IMR-90 (cell line): ENCODE measurements at regions not wholly inside any gene's neighbourhood (a gene's known extent, or its start where the extent isn't known, plus 50 kb on each side); places are given as distances from the start of the nearest gene placed in this dataset.
A peak's percentile ranks its signal among the peaks of the same experiment; 100 is the strongest.

ENCODE experiments used
- ATAC-seq: fragments of 200-7000 bp; cut with Tn5 transposase; 2 replicates; pipeline ENCODE4 v1.9.1; 2020; ENCODE audit warnings: low read depth, mild to moderate bottlenecking, moderate library complexity
- BruUV-seq: library from RNA; stranded (reverse); fragments of 400-500 nt; replicated peaks from 2 replicates; lab custom pipeline; 2021; lab: Mats Ljungman, UMichigan
- CTCF ChIA-PET: fragments of 300-600 bp; formaldehyde crosslinking; extraction: SDS; loops from one replicate; lab custom pipeline; 2021; ENCODE audit warnings: antibody characterized with exemption; lab: Yijun Ruan, JAX
- POLR2A ChIA-PET: fragments of 300-600 bp; sonication (Branson Sonifier 250); formaldehyde crosslinking; loops from one replicate; lab custom pipeline; 2022; ENCODE audit warnings: antibody characterized with exemption; ENCODE audit not compliant: unreplicated experiment; lab: Charles Lee
- DNase-seq: peaks from one replicate; pipeline ENCODE4 v3.0.0; 2013
- H2AFZ ChIP-seq: replicated peaks from 2 replicates; pipeline ENCODE3; 2013; ENCODE audit warnings: low read length, mild to moderate bottlenecking; ENCODE audit not compliant: poor library complexity
- H2AK5ac ChIP-seq: 2 replicates; pipeline ENCODE4 v1.6.1; 2013; ENCODE audit warnings: low read depth, low read length, inconsistent platforms
- H2AK9ac ChIP-seq: replicated peaks from 2 replicates; pipeline ENCODE3; 2013; ENCODE audit warnings: mild to moderate bottlenecking, low read depth, low read length, moderate library complexity; ENCODE audit not compliant: poor library complexity
- H2BK120ac ChIP-seq: 2 replicates; pipeline ENCODE4 v1.6.1; 2013; ENCODE audit warnings: low read depth, low read length, inconsistent platforms
- H2BK15ac ChIP-seq: 3 replicates; pipeline ENCODE4 v1.6.1; 2013; ENCODE audit warnings: low read depth, low read length, inconsistent platforms
- H2BK20ac ChIP-seq: 2 replicates; pipeline ENCODE4 v1.6.1; 2013; ENCODE audit warnings: low read depth, mild to moderate bottlenecking, inconsistent platforms, low read length, moderate library complexity
- H2BK5ac ChIP-seq: 2 replicates; pipeline ENCODE4 v1.6.1; 2013; ENCODE audit warnings: mild to moderate bottlenecking, low read depth, low read length, inconsistent platforms; ENCODE audit not compliant: poor library complexity, severe bottlenecking
- H3K14ac ChIP-seq: replicated peaks from 2 replicates; pipeline ENCODE4 v1.6.1; 2013; ENCODE audit warnings: low read depth, low read length, inconsistent platforms
- H3K18ac ChIP-seq: 2 replicates; pipeline ENCODE4 v1.6.1; 2013; ENCODE audit warnings: low read depth, low read length, control low read depth
- H3K23ac ChIP-seq: 2 replicates; pipeline ENCODE4 v1.6.1; 2013; ENCODE audit warnings: low read depth, low read length, inconsistent platforms
- H3K27ac ChIP-seq: 2 replicates; pipeline ENCODE4 v1.5.1; 2013; ENCODE audit warnings: mild to moderate bottlenecking, control low read depth, low read length; ENCODE audit not compliant: insufficient read depth
- H3K27me3 ChIP-seq: 2 replicates; pipeline ENCODE4 v1.6.1; 2013; ENCODE audit warnings: low read length; ENCODE audit not compliant: control insufficient read depth, insufficient read depth
- H3K36me3 ChIP-seq: 2 replicates; pipeline ENCODE4 v1.6.1; 2013; ENCODE audit warnings: low read length, mixed read lengths; ENCODE audit not compliant: control insufficient read depth, insufficient read depth
- H3K4ac ChIP-seq: 2 replicates; pipeline ENCODE4 v1.6.1; 2013; ENCODE audit warnings: low read depth, low read length, inconsistent platforms
- H3K4me1 ChIP-seq: 2 replicates; pipeline ENCODE4 v1.6.1; 2013; ENCODE audit warnings: low read length, mixed read lengths; ENCODE audit not compliant: control insufficient read depth, insufficient read depth
- H3K4me2 ChIP-seq: 2 replicates; pipeline ENCODE4 v1.6.1; 2013; ENCODE audit warnings: low read depth, mild to moderate bottlenecking, control low read depth, low read length, moderate library complexity
- H3K4me3 ChIP-seq: 2 replicates; pipeline ENCODE4 v1.5.1; 2013; ENCODE audit warnings: low read depth, mild to moderate bottlenecking, control low read depth, low read length, moderate library complexity; ENCODE audit not compliant: insufficient read depth
- H3K56ac ChIP-seq: 2 replicates; pipeline ENCODE4 v1.6.1; 2013; ENCODE audit warnings: low read length, inconsistent platforms; ENCODE audit not compliant: insufficient read depth; ENCODE audit errors: extremely low read depth
- H3K79me1 ChIP-seq, 2 experiments: 2 replicates each; pipeline ENCODE4 v1.6.1; 2013; ENCODE audit warnings: low read length in 2 of 2, inconsistent platforms in 1 of 2, low read depth in 1 of 2
- H3K9ac ChIP-seq: 2 replicates; pipeline ENCODE4 v1.6.1; 2013; ENCODE audit warnings: low read depth, low read length, control low read depth
- H3K9me1 ChIP-seq: 2 replicates; pipeline ENCODE4 v1.6.1; 2013; ENCODE audit warnings: low read length, inconsistent platforms; ENCODE audit not compliant: insufficient read depth
- H3K9me3 ChIP-seq: 2 replicates; pipeline ENCODE4 v1.6.1; 2013; ENCODE audit warnings: low read length; ENCODE audit not compliant: control insufficient read depth, insufficient read depth
- H4K20me1 ChIP-seq: 2 replicates; pipeline ENCODE4 v1.6.1; 2013; ENCODE audit warnings: low read length, inconsistent platforms; ENCODE audit not compliant: insufficient read depth
- H4K5ac ChIP-seq: 2 replicates; pipeline ENCODE4 v1.6.1; 2013; ENCODE audit warnings: mild to moderate bottlenecking, low read depth, low read length, control low read depth
- H4K8ac ChIP-seq, 2 experiments: 2 replicates each; pipeline ENCODE4 v1.6.1; 2013; ENCODE audit warnings: low read depth in 2 of 2, low read length in 2 of 2, control low read depth in 1 of 2, inconsistent platforms in 1 of 2
- H4K91ac ChIP-seq: 2 replicates; pipeline ENCODE4 v1.6.1; 2013; ENCODE audit warnings: low read depth, low read length, inconsistent platforms; ENCODE audit not compliant: insufficient read depth
- MAFK ChIP-seq: IDR thresholded peaks from 2 replicates; pipeline ENCODE4 v1.6.1; 2012; ENCODE audit warnings: low read depth, low read length, improper control_type of control experiment
- RFX5 ChIP-seq: IDR thresholded peaks from 2 replicates; pipeline ENCODE4 v1.8.0; 2012; ENCODE audit warnings: low read depth, mild to moderate bottlenecking, low read length, moderate library complexity
- dilution Hi-C: fragments of 300-500 bp; cut with HindIII; formaldehyde crosslinking; loops from one replicate; pipeline ENCODE4 v1.14.3; 2018; ENCODE audit warnings: low sequenced_read_pairs; ENCODE audit not compliant: unreplicated experiment
- in situ Hi-C: fragments of 300-500 bp; cut with MboI; formaldehyde crosslinking; loops from 3 replicates; pipeline ENCODE4 v1.14.3; 2019; ENCODE audit warnings: low sequenced_read_pairs, inconsistent platforms, mixed read lengths
- intact Hi-C: fragments of 100-400 bp; cut with micrococcal nuclease; formaldehyde crosslinking; loops from 2 replicates; pipeline ENCODE4 v1.10.0; 2022

DNA sequence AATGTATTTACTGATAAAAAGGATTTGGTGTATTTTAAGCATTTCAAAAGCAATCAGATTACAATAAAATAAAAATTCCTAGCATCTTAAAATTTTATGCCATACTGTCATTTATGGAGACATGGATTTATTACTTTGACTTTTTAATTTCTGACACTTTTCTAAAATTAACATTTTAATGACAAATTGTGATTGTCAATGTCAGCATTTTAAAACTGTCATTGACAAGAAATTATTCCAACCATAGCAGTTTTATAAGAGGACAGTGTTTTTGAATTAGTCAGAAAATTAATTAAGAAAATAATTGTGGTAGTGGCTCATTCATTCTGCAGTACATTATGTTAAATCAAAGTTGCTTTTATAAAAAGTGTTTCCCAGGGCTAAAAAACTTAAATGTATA lies 1954.4 kb downstream of the ARAP2 start:
- Histone ChIP-seq H3K23ac (no peak overlapping the region), H3K14ac (no peak overlapping the region), H2AK5ac (no peak overlapping the region), H3K4me1 (no peaks in the 10 kb centered on the region), H3K79me1 (no peaks in the 10 kb centered on the region), H4K5ac (no peak overlapping the region), H2BK5ac (no peak overlapping the region), H3K9me3 (no peaks in the 10 kb centered on the region), H3K9ac (no peak overlapping the region), H3K4me3 (no peak overlapping the region), H4K91ac (no peak overlapping the region), H3K56ac (no peak overlapping the region), H2BK120ac (no peak overlapping the region), H3K27ac (no peak overlapping the region), H4K20me1 (no peaks in the 10 kb centered on the region), H3K9me1 (no peaks in the 10 kb centered on the region), H2AK9ac (no peak overlapping the region), H3K4ac (no peak overlapping the region), H2BK20ac (no peak overlapping the region), H2BK15ac (no peak overlapping the region), H3K18ac (no peak overlapping the region), H3K27me3 (no peaks in the 10 kb centered on the region), H4K8ac (no peak overlapping the region), H3K36me3 (no peaks in the 10 kb centered on the region), H2AFZ (no peak overlapping the region), H3K4me2 (no peak overlapping the region)
- CTCF ChIA-PET: no interaction called here
- dilution Hi-C loops (no loop called here), intact Hi-C loops (no loop called here), in situ Hi-C loops (no loop called here)
- BruUV-seq: no TSS peak
- ATAC-seq: no peak
- no peak for DNase-seq
- TF ChIP-seq RFX5 (no peak), MAFK (peak; percentile 60; the same call in 1 of the 2 replicates)
- POLR2A ChIA-PET: no interaction called here
